Stimulated activated CD4-positive, alpha-beta T cell treated with anti-CD3 and anti-CD28 coated beads, Interleukin-12 subunit alpha, Interleukin-12 subunit beta, amount 100 ng/mL, for 48 hours (primary cell): ENCODE measurements at regions not wholly inside any gene's neighbourhood (a gene's known extent, or its start where the extent isn't known, plus 50 kb on each side); places are given as distances from the start of the nearest gene placed in this dataset.
"Not testable (repeated sequence)": the region's sequence is repeated elsewhere in the genome, so short reads cannot be mapped to it uniquely, and the experiment has no call there.

Experiments
- DNase-seq, 3 donors: peaks; one replicate each; pipeline ENCODE4 v3.0.0-alpha.2; 2020; ENCODE audit warnings: low read depth in 2 of 3, low spot score in 1 of 3

- DNase-seq: no peak
Measured at GRCh38 chr12:28023156-28023887, 50.8 kb upstream of the PTHLH start.

DNA sequence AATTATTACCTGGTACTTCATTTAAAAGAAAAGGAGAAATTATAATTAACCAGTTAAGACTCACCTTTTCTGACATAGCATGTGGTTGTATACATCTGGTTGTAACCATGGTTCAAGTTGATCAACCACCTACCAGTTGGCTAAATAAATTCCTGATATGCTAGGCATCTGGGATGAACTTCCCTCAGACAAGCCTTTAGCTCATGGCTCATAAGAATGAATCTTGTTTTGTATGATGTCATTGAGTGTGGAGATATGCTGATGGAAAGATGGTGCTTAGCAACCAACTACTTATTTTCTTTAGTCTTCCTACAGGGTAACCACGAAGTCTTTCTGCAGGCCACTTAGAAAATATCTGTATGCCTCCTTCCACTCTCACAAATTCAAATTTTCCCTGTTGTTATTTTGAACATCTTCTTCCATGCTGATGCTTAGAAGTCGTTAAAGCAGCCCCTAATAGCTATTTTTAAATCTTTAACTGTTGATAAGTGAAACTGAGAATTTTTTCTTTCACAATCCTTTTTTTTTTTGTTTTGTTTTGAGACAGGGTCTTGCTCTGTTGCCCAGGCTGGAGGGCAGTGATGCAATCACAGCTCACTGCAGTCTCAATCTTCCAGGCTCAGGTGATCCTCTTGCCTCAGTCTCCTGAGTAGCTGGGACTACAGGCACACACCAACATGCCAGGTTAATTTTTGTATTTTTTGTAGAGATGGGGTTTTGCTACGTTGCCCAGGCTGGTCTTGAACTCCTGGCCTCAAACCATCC, 51.9 kb upstream of the PTHLH start:
- no peak for DNase-seq

DNA sequence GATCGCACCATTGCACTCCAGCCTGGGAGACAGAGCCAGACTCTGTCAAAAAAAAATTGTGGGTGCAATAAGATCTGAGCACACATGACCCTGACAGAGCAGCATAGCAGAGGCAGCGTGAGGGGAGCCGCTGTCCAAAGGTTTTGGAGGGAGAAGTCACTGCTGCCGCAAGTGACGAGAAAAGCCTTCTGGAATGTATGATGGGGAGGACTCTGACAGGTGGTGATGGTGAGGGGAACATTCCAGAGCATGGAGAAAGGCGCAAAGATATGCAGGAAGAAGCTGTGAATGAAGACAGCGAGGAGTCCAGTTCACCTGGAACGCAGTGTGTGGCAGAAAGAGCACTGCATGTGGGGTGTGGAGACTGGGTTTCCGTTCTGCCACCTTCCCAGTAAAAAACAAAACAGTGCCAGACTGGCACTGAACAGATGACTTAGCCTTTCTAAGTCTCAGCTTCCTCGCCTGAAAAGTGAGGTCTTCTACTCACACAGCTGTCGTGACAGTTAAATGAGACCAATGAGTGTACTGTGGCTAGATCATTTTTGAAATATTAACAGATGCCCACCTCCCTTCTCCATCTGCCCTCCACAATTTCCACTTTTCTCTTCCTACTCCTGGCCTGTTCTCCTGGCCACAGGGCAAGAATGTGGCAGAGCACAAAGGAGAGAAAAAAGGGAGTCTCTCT, 53.4 kb upstream of the PTHLH start:
- no peak for DNase-seq

- DNase-seq: no peak
Measured at GRCh38 chr12:28026701-28027100, 54.2 kb upstream of the PTHLH start.

- DNase-seq: no peak
Measured at GRCh38 chr12:28027328-28027727, 54.8 kb upstream of the PTHLH start.

DNA sequence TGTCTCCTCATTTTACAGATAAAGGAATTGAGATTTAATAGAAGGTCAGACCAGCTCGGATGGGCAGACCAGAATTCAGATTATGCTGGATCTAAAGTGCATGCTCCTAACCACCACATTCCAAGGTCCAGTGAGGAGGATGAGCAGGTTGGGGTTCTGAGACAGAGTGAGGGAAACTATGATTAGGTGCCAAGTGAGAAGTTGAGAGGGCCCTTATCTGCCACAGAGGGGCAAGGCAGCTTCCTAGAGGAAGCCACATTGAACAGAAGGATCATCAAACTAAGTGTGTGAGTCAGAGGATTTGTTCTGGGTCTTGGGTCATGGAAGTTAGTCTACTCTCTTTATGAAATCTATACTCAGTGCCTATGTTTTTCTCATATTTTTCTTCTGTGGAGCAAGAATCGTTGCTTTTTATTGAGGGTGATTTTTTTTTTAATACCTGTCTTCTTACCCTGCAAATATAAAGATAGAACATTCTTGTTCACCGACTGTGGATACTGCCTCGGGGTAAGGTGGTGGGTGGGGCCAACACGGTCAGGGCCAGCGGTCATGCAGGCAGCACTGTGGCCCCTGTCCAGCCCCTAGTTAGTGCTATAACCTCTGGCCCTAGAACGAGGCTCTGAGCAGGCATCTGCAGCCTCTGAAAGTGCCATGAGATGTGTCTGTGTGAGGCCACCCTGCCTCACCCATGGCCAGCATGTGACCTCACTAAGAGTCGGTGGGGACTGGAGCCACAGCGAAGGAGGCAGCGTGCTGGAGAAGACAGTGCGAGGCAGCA, 55.6 kb upstream of the PTHLH start:
- no peak for DNase-seq

DNA sequence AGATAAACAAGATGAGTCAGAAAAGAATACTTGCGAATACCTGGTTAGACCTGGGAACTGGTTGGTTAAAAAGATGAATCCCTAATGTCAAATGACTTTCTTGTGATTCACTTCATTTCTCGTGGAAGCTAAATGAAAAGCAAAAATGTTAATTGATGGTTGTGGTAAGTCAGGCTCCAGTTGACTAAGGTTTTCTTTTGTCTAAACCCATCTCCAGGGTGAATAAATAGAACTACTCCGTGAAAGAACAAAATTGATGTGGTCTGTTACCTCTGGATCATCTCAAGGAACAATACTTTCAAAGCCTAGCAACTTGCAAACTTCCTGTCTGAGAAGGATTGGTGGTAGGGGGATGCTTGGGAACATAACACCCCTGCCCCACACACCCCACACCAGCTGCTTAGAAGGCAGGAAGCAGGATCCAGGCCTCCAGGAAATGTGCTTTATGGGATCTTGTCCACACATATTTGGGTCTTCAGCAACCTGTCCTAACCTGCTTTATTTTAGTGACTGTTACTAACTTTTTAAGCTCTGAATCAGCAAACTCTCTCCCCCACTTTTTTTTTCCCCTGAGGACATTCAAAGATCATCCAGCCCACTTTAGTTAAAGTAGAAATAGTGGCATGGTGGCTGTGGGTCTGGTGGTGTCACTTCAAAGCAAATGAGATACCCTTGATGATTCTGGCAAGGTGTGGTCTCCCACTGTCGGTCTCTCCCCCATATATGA, 60.4 kb upstream of the PTHLH start:
- no peak for DNase-seq

GRCh38 chr12:28033538-28033915, 61.0 kb upstream of the PTHLH start:
- no peak for DNase-seq

GRCh38 chr12:28034271-28034670, 61.7 kb upstream of the PTHLH start:
- no peak for DNase-seq

- no peak for DNase-seq
Measured at GRCh38 chr12:28035500-28035899, 63.0 kb upstream of the PTHLH start.

DNA sequence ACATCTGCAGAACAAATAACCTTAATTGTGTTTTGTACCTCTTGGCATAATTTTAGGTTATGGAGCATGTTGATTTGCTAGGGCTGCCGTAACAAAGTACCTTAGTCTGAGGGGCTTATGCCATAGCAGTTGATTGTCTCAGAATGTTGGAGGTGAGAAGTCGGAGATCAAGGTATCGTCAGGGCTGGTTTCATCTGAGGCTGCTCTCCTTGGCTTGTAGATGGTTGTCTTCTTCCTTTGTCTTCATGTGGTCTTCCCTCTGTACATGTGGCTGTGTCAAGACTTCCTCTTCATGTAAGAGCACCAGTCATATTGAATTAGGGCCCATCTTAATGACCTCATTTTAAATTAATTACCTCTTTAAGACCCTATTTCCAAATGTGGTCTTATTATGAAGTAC, 64.4 kb upstream of the PTHLH start:
- DNase-seq: no peak

DNA sequence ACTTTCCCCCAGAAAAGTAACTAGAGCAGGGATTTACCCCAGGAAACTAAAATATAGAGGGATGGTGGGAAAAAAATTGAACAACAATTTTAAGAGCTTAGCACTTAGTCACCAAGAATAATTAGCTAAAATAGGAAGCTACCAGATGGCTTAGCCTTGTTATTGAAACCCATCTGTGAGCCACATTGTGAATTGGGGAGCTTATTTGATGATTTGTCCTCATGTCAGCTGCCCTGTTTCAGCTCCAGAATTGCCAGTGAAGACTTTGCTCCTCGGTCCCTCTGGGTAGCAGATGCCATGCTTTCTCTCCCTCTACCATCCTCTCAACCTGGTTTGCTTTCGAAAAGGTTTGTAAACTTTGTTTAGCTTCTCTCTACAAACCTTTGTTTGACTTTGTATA, 67.7 kb upstream of the PTHLH start:
- DNase-seq: no peak

DNA sequence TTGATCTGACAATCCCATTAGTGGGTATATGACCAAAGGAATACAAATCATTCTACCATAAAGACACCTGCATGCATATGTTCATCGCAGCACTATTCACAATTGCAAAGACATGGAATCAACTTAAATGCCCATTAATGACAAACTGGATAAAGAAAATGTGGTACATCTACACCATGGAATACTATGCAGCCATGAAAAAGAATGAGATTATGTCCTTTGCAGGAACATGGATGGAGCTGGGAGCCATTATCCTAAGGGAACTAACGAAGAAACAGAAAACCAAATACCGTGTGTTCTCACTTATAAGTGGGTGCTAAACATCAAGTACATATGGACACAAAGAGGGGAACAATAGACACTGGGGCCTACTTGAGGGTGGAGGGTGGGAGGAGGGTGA, 74.1 kb upstream of the PTHLH start:
- DNase-seq: not testable (repeated sequence)

- DNase-seq: no peak
Measured at GRCh38 chr12:28050606-28051005, 78.1 kb upstream of the PTHLH start.

DNA sequence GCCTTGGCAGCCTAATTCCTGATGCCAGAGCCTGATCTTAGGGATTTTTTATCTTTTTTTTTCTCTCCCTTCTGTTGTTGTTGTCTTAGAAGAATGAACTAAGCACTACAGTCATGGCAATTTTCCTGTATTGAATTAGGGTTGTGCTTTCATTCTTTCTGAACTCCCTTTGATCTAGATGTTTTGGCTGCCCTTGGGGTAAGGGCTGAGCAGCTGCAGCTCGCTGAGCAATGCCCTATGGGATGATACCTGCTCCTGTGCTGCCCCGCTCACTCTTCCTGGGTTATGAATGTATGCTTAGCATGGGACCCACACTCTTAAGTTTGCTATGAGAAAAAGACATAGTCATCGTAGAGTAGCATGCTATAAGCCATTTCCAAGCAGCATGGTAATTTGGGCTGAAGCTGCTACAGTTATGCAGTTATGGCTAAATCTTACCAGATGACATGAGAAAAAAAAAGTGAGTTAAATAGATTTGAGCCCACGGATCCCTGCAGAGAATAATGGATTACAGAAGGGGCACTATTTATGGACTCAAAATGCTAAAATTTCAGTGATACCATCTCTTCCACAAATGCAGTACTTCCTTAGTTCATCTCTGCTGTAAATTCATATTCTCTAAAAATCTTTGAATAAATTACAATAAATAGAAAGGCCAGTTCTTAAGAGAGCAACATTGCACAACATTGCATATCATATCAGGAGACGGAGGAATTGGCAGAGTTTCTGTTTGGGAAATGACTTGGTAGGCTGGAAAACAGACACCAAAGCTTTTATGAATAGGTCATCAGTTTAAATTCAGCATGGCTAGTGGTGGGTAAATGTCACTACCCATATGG, 79.2 kb upstream of the PTHLH start:
- no peak for DNase-seq

DNA sequence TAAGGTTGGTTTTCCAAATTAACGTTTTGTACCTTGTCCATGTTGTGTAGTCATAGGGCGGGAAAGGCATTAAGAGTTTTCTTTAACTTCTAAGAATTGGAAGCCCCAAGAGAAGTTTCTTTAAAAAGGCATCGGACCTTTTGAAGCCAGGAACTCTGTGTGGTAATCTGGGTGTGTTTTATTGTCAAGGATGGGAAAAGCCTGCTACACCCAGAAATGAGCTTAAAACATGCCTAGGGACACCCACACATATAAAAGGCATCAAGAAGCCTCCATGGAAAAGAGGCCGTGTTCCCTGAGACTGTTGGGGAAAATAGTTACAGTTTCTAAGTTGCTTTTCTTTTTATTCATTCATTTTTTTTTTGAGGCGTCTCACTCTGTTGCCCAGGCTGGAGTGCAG, 81.0 kb upstream of the PTHLH start:
- no peak for DNase-seq

DNA sequence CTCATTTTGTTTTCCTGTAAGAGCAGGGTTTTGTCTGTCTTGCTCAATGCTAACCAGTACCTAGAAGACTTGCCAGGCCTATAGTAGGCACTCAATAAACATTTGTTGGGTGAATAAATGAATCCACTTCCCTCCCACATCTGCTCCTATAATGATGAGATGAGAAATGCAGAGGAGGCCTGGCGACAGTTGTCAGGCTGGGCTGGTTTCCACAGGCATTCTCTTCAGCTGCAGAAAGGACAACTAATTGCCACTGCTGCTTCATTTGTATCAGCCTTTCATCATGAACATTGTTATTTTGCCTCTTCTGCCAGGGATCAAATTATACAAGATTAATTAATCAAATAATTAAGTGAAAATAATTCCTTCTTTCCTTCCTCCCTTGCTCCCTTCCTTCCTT, 82.0 kb upstream of the PTHLH start:
- no peak for DNase-seq

DNA sequence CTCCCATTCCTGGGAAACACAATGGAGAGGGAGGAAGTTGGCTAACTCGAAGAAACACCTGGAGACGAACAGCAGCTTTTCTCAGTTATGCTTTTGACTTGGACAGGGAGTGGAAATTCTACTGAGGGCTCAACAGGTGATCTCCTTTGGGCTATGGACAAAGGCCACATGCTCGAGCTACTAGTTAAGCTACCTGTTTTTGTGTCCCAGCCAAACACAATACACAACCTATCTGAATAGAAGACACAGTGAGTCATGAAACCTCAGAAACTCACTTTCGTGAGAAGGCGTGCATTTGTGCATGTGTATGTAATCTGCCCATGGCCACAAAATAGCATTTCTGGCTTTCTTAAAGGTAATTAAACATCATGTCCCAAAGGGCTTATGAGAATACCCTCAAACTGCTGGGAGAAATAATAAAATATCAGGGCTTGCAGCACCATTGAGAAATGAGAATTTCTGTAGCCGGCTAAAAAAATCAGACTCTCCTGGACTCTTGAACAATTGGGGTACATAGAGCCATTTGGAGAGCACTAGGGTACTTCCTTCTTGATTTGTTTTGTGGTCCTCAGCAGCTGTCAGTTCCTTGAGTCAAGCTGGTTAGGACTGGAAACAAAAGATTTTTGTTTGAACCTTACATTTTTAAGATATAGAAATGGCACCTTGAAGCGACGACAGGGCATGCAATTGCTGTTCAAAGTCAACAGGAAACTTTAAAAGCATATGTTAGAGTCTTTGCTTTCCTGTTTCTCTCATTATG, 85.5 kb upstream of the PTHLH start:
- DNase-seq: no peak

DNA sequence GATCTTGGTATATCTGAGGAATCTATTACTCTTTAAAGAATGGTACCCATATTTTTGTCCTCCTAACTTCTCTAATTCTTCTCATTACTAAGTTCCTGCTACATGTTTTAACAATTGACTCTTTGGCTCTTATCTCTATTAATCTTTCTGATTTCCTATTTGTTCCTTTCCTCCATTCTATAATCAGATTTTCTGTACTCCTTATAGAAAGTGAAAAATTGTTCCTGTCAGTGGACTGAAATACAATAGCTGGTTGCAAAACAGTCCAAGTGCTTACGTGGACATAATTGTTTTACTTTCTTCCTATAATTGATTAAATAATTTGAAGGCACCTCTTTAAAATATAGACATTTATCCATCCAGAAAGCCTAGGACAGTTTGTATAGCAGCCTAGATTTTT, 86.7 kb upstream of the PTHLH start:
- no peak for DNase-seq
